ENCODE measurements at regions not wholly inside any gene's neighbourhood (a gene's known extent, or its start where the extent isn't known, plus 50 kb on each side); places are given as distances from the start of the nearest gene placed in this dataset.

DNA sequence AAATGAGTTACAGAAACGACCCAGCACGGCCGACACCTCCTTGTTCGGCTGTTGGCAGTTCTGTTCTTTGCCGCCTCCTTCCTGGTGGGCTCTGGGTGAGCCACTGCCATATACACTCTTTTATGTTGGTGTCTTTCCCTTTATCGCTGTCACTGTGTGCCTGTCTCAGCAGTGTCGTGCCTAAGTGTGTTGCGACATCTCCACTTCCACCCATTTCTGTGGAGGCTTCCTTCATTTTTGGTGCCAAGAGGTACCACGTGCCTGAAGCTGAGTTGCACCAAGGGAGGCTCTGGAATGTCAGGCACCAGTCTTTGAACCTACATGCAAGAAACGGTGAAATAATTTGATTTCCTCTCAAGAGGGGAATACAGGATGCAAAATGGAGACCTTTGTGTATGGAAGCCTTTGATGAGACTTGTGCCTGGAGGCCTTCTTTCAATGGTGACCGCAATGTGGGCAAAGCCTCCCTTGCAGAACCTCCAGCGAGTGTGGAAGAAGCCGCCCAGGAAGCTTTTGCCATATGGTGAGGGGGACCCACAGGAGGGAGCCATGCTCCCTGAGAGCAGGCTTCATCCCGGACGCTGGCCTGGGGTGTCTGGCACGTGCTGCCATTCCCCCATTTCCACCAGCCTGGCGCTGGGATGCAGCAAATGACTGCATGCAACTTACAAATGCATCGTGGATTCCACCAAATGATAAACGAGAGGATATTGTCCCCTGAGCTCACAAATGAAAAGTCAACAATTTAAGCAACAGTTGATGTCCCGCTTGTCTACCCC, 136.2 kb downstream of the TEX29 start:
- Histone ChIP-seq H3K9me3 (replicated peaks; ENCODE audit: insufficient read depth, low read length) (no peaks in the 10 kb centered on the region), H3K27me3 (replicated peaks; ENCODE audit: insufficient read depth, low read length) (no peaks in the 10 kb centered on the region), H3K4me3 (ENCODE audit: low read length) (no peak overlapping the region), H3K79me2 (ENCODE audit: low read length) (peaks cover 52% of the 10 kb centered on the region), H3K36me3 (replicated peaks; ENCODE audit: insufficient read depth, low read length) (no peaks in the 10 kb centered on the region), H4K20me1 (ENCODE audit: insufficient read depth, low read length) (no peaks in the 10 kb centered on the region), H3K9me2 (replicated peaks; ENCODE audit: insufficient read depth, low read length) (no peaks in the 10 kb centered on the region), H3K9ac (ENCODE audit: low read length) (no peak overlapping the region), H3K27ac (ENCODE audit: low read length) (no peak overlapping the region), H2AFZ (ENCODE audit: low read length) (no peak overlapping the region), H3K4me2 (ENCODE audit: low read depth, low read length) (no peak overlapping the region), H3K4me1 (ENCODE audit: low read length) (peaks cover 9% of the 10 kb centered on the region), H3F3A (ENCODE audit: insufficient read depth, low read length) (no peaks in the 10 kb centered on the region)
- DNase-seq = no peak
- TF ChIP-seq EZH2 (optimal IDR thresholded peaks at IDR 0.05; ENCODE audit: low read depth, low read length) (no peak), EZH2phosphoT487 (IDR thresholded peaks at IDR 0.05; ENCODE audit: low read length) (no peak)
- TF ChIP-seq, protein P1, sequence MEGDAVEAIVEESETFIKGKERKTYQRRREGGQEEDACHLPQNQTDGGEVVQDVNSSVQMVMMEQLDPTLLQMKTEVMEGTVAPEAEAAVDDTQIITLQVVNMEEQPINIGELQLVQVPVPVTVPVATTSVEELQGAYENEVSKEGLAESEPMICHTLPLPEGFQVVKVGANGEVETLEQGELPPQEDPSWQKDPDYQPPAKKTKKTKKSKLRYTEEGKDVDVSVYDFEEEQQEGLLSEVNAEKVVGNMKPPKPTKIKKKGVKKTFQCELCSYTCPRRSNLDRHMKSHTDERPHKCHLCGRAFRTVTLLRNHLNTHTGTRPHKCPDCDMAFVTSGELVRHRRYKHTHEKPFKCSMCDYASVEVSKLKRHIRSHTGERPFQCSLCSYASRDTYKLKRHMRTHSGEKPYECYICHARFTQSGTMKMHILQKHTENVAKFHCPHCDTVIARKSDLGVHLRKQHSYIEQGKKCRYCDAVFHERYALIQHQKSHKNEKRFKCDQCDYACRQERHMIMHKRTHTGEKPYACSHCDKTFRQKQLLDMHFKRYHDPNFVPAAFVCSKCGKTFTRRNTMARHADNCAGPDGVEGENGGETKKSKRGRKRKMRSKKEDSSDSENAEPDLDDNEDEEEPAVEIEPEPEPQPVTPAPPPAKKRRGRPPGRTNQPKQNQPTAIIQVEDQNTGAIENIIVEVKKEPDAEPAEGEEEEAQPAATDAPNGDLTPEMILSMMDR (IDR thresholded peaks at IDR 0.05; ENCODE audit: low read length) = no peak

- no peak overlapping the region for H3K4me2 ChIP-seq (ENCODE audit: low read depth, low read length)
- no peak overlapping the region for H3K9ac ChIP-seq (ENCODE audit: low read length)
- H2AFZ ChIP-seq (ENCODE audit: low read length) = no peak overlapping the region
- H3K27me3 ChIP-seq (replicated peaks; ENCODE audit: insufficient read depth, low read length) = no peaks in the 10 kb centered on the region
- H3K79me2 ChIP-seq (ENCODE audit: low read length) = peaks cover 47% of the 10 kb centered on the region
- peaks cover 9% of the 10 kb centered on the region for H3K4me1 ChIP-seq (ENCODE audit: low read length)
- DNase-seq = no peak
- H3K4me3 ChIP-seq (ENCODE audit: low read length) = no peak overlapping the region
- no peaks in the 10 kb centered on the region for H3F3A ChIP-seq (ENCODE audit: insufficient read depth, low read length)
- no peaks in the 10 kb centered on the region for H3K36me3 ChIP-seq (replicated peaks; ENCODE audit: insufficient read depth, low read length)
- TF ChIP-seq EZH2 (optimal IDR thresholded peaks at IDR 0.05; ENCODE audit: low read depth, low read length) (no peak), EZH2phosphoT487 (IDR thresholded peaks at IDR 0.05; ENCODE audit: low read length) (no peak)
- TF ChIP-seq, protein P1 (IDR thresholded peaks at IDR 0.05; ENCODE audit: low read length) = no peak
- H3K27ac ChIP-seq (ENCODE audit: low read length) = no peak overlapping the region
- no peaks in the 10 kb centered on the region for H3K9me3 ChIP-seq (replicated peaks; ENCODE audit: insufficient read depth, low read length)
- H3K9me2 ChIP-seq (replicated peaks; ENCODE audit: insufficient read depth, low read length) = no peaks in the 10 kb centered on the region
- no peaks in the 10 kb centered on the region for H4K20me1 ChIP-seq (ENCODE audit: insufficient read depth, low read length)
Observed at GRCh38 chr13:111458001-111458531, 137.6 kb downstream of the TEX29 start.

GRCh38 chr13:111458739-111459138, 138.3 kb downstream of the TEX29 start:
- Histone ChIP-seq H3K27ac (ENCODE audit: low read length) (no peak overlapping the region), H3K36me3 (replicated peaks; ENCODE audit: insufficient read depth, low read length) (no peaks in the 10 kb centered on the region), H3K4me2 (ENCODE audit: low read depth, low read length) (0 out of 2 replicates have a peak overlapping the region, but pooled peaks have one; percentile 24), H3K9me2 (replicated peaks; ENCODE audit: insufficient read depth, low read length) (no peaks in the 10 kb centered on the region), H3K79me2 (ENCODE audit: low read length) (peaks cover 47% of the 10 kb centered on the region), H3K9ac (ENCODE audit: low read length) (no peak overlapping the region), H4K20me1 (ENCODE audit: insufficient read depth, low read length) (no peaks in the 10 kb centered on the region), H3K4me3 (ENCODE audit: low read length) (no peak overlapping the region), H3K9me3 (replicated peaks; ENCODE audit: insufficient read depth, low read length) (no peaks in the 10 kb centered on the region), H2AFZ (ENCODE audit: low read length) (no peak overlapping the region), H3K4me1 (ENCODE audit: low read length) (peaks cover 9% of the 10 kb centered on the region), H3F3A (ENCODE audit: insufficient read depth, low read length) (no peaks in the 10 kb centered on the region), H3K27me3 (replicated peaks; ENCODE audit: insufficient read depth, low read length) (no peaks in the 10 kb centered on the region)
- TF ChIP-seq, protein P1 (IDR thresholded peaks at IDR 0.05; ENCODE audit: low read length) = no peak
- TF ChIP-seq EZH2 (optimal IDR thresholded peaks at IDR 0.05; ENCODE audit: low read depth, low read length) (no peak), EZH2phosphoT487 (IDR thresholded peaks at IDR 0.05; ENCODE audit: low read length) (no peak)
- DNase-seq = no peak
